MG63 (cell line): ENCODE measurements at regions not wholly inside any gene's neighbourhood (a gene's known extent, or its start where the extent isn't known, plus 50 kb on each side); places are given as distances from the start of the nearest gene placed in this dataset.

Experiments used
- DNase-seq: peaks from one replicate; pipeline ENCODE4 v3.0.0-alpha.2; 2020
- H3K27me3 ChIP-seq: fragments of 250-450 bp; sonication (Bioruptor Pico); 2 replicates; pipeline ENCODE4 v1.5.1; 2020; ENCODE audit warnings: mild to moderate bottlenecking, moderate library complexity
- H3K36me3 ChIP-seq: fragments of 250-450 bp; sonication (Bioruptor Pico); 2 replicates; pipeline ENCODE4 v1.5.1; 2020; ENCODE audit warnings: mild to moderate bottlenecking, moderate library complexity
- H3K4me3 ChIP-seq: fragments of 250-450 bp; sonication (Bioruptor Pico); 2 replicates; pipeline ENCODE4 v1.5.1; 2020; ENCODE audit warnings: mild to moderate bottlenecking, moderate library complexity
- H3K9me3 ChIP-seq: fragments of 250-450 bp; sonication (Bioruptor Pico); 2 replicates; pipeline ENCODE4 v1.5.1; 2020; ENCODE audit warnings: mild to moderate bottlenecking, moderate library complexity

GRCh38 chr10:124346831-124347230 is 71.9 kb downstream of the OAT start:
- no peak for DNase-seq
- Histone ChIP-seq H3K27me3 (no peaks in the 10 kb centered on the region), H3K9me3 (no peaks in the 10 kb centered on the region), H3K36me3 (no peaks in the 10 kb centered on the region), H3K4me3 (no peak overlapping the region)

- Histone ChIP-seq H3K27me3 (no peaks in the 10 kb centered on the region), H3K9me3 (no peaks in the 10 kb centered on the region), H3K36me3 (no peaks in the 10 kb centered on the region), H3K4me3 (no peak overlapping the region)
- no peak for DNase-seq
These were observed 73.2 kb downstream of the OAT start for GRCh38 chr10:124345521-124345920.

GRCh38 chr10:124344931-124345330 is 73.8 kb downstream of the OAT start:
- Histone ChIP-seq H3K27me3 (no peaks in the 10 kb centered on the region), H3K9me3 (no peaks in the 10 kb centered on the region), H3K36me3 (no peaks in the 10 kb centered on the region), H3K4me3 (no peak overlapping the region)
- no peak for DNase-seq

- no peak for DNase-seq
- no peaks in the 10 kb centered on the region for H3K36me3 ChIP-seq
- H3K27me3 ChIP-seq, result no peaks in the 10 kb centered on the region
- no peaks in the 10 kb centered on the region for H3K9me3 ChIP-seq
- no peak overlapping the region for H3K4me3 ChIP-seq
These were observed 74.5 kb downstream of the OAT start for GRCh38 chr10:124344266-124344590.

- Histone ChIP-seq H3K27me3 (no peaks in the 10 kb centered on the region), H3K4me3 (no peak overlapping the region), H3K9me3 (no peaks in the 10 kb centered on the region), H3K36me3 (no peaks in the 10 kb centered on the region)
- DNase-seq, result no peak
These were observed 75.1 kb downstream of the OAT start for GRCh38 chr10:124343351-124344265.

GRCh38 chr10:124342821-124343170 is 75.9 kb downstream of the OAT start:
- Histone ChIP-seq H3K36me3 (no peaks in the 10 kb centered on the region), H3K4me3 (no peak overlapping the region), H3K27me3 (no peaks in the 10 kb centered on the region), H3K9me3 (no peaks in the 10 kb centered on the region)
- DNase-seq, result no peak

GRCh38 chr10:124342136-124342820 is 76.4 kb downstream of the OAT start:
- no peak for DNase-seq
- no peaks in the 10 kb centered on the region for H3K36me3 ChIP-seq
- no peaks in the 10 kb centered on the region for H3K9me3 ChIP-seq
- no peaks in the 10 kb centered on the region for H3K27me3 ChIP-seq
- no peak overlapping the region for H3K4me3 ChIP-seq

GRCh38 chr10:124341768-124342135 is 77.0 kb downstream of the OAT start:
- no peak overlapping the region for H3K4me3 ChIP-seq
- H3K36me3 ChIP-seq, result no peaks in the 10 kb centered on the region
- no peaks in the 10 kb centered on the region for H3K9me3 ChIP-seq
- no peak for DNase-seq
- no peaks in the 10 kb centered on the region for H3K27me3 ChIP-seq

- H3K27me3 ChIP-seq, result no peaks in the 10 kb centered on the region
- H3K36me3 ChIP-seq, result no peaks in the 10 kb centered on the region
- peak; percentile 70 for DNase-seq
- no peak overlapping the region for H3K4me3 ChIP-seq
- H3K9me3 ChIP-seq, result no peaks in the 10 kb centered on the region
These were observed 78.5 kb downstream of the OAT start for GRCh38 chr10:124340033-124340760.

- Histone ChIP-seq H3K9me3 (no peaks in the 10 kb centered on the region), H3K27me3 (no peaks in the 10 kb centered on the region), H3K4me3 (no peak overlapping the region), H3K36me3 (no peaks in the 10 kb centered on the region)
- no peak for DNase-seq
These were observed 79.3 kb downstream of the OAT start for GRCh38 chr10:124339119-124340032.

- DNase-seq, result no peak
- Histone ChIP-seq H3K4me3 (no peak overlapping the region), H3K9me3 (no peaks in the 10 kb centered on the region), H3K27me3 (no peaks in the 10 kb centered on the region), H3K36me3 (no peaks in the 10 kb centered on the region)
These were observed 80.3 kb downstream of the OAT start for GRCh38 chr10:124338276-124338925.

GRCh38 chr10:124336186-124336585 is 82.5 kb downstream of the OAT start:
- H3K9me3 ChIP-seq, result peaks cover 5% of the 10 kb centered on the region; the same call in 1 of the 2 replicates
- no peak for DNase-seq
- H3K27me3 ChIP-seq, result no peaks in the 10 kb centered on the region
- H3K36me3 ChIP-seq, result no peaks in the 10 kb centered on the region
- H3K4me3 ChIP-seq, result no peak overlapping the region

- DNase-seq, result no peak
- Histone ChIP-seq H3K4me3 (no peak overlapping the region), H3K36me3 (no peaks in the 10 kb centered on the region), H3K9me3 (peaks cover 5% of the 10 kb centered on the region; the same call in 1 of the 2 replicates), H3K27me3 (no peaks in the 10 kb centered on the region)
These were observed 84.8 kb downstream of the OAT start for GRCh38 chr10:124333931-124334330.

- no peak for DNase-seq
- Histone ChIP-seq H3K36me3 (no peaks in the 10 kb centered on the region), H3K27me3 (no peaks in the 10 kb centered on the region), H3K9me3 (peaks cover 5% of the 10 kb centered on the region; the same call in 1 of the 2 replicates), H3K4me3 (no peak overlapping the region)
These were observed 86.3 kb downstream of the OAT start for GRCh38 chr10:124332426-124332825.

- Histone ChIP-seq H3K27me3 (no peaks in the 10 kb centered on the region), H3K36me3 (no peaks in the 10 kb centered on the region), H3K9me3 (peaks cover 5% of the 10 kb centered on the region; the same call in 1 of the 2 replicates), H3K4me3 (no peak overlapping the region)
- no peak for DNase-seq
These were observed 88.8 kb downstream of the OAT start for GRCh38 chr10:124329941-124330340.

GRCh38 chr10:124329362-124329761 is 89.4 kb downstream of the OAT start:
- Histone ChIP-seq H3K4me3 (no peak overlapping the region), H3K9me3 (peaks cover 5% of the 10 kb centered on the region; the same call in 1 of the 2 replicates), H3K36me3 (no peaks in the 10 kb centered on the region), H3K27me3 (no peaks in the 10 kb centered on the region)
- no peak for DNase-seq
